DOHH2 (cell line): ENCODE measurements at regions not wholly inside any gene's neighbourhood (a gene's known extent, or its start where the extent isn't known, plus 50 kb on each side); places are given as distances from the start of the nearest gene placed in this dataset.

Source experiments
- CTCF ChIP-seq: fragments of 200-600 bp; sonication (generic); IDR thresholded peaks from one replicate; pipeline ENCODE4 v1.5.1; 2014; ENCODE audit warnings: antibody characterized with exemption, mild to moderate bottlenecking, low read depth, low read length; ENCODE audit not compliant: poor library complexity, severe bottlenecking
- EZH2phosphoT487 ChIP-seq: fragments of 200-600 bp; sonication (generic); IDR thresholded peaks from 2 replicates; pipeline ENCODE4 v1.6.1; 2017; ENCODE audit warnings: borderline replicate concordance, mild to moderate bottlenecking, antibody characterized with exemption, low read length, moderate library complexity, mixed read lengths

GRCh38 chr6:67768972-67769371 lies 866.1 kb upstream of the ADGRB3 start:
- no peak for TF ChIP-seq CTCF
- no peak for TF ChIP-seq EZH2phosphoT487
